Caco-2 (cell line): ENCODE measurements at regions not wholly inside any gene's neighbourhood (a gene's known extent, or its start where the extent isn't known, plus 50 kb on each side); places are given as distances from the start of the nearest gene placed in this dataset.

Experiments used
- BruUV-seq: library from RNA; stranded (reverse); fragments of 400-500 nt; replicated peaks from 2 replicates; lab custom pipeline; 2021; lab: Mats Ljungman, UMichigan
- CTCF ChIA-PET: fragments of 300-600 bp; sonication (Branson Sonifier 250); formaldehyde crosslinking; loops from one replicate; lab custom pipeline; 2022; ENCODE audit warnings: antibody characterized with exemption; lab: Charles Lee
- POLR2A ChIA-PET: fragments of 300-600 bp; sonication (Branson Sonifier 250); formaldehyde crosslinking; loops from one replicate; lab custom pipeline; 2022; ENCODE audit warnings: antibody characterized with exemption; lab: Charles Lee
- DNase-seq, 2 experiments: peaks; one replicate each; pipeline versions ENCODE4 v3.0.0 to v3.0.0-alpha.2; 2020 to 2022
- H3K27me3 ChIP-seq: replicated peaks from 2 replicates; pipeline ENCODE4 v1.6.0; 2011; ENCODE audit warnings: low read length; ENCODE audit not compliant: control insufficient read depth, insufficient read depth
- H3K36me3 ChIP-seq: 2 replicates; pipeline ENCODE4 v1.5.1; 2011; ENCODE audit warnings: low read length; ENCODE audit not compliant: control insufficient read depth, insufficient read depth
- H3K4me1 ChIP-seq: fragments of 250-450 bp; sonication (Bioruptor Pico); 2 replicates; pipeline ENCODE4 v1.5.1; 2020; ENCODE audit warnings: mild to moderate bottlenecking
- H3K4me3 ChIP-seq: 2 replicates; pipeline ENCODE4 v1.5.1; 2011; ENCODE audit warnings: low read depth, mild to moderate bottlenecking, control low read depth, low read length
- H3K9me3 ChIP-seq: fragments of 250-450 bp; sonication (Bioruptor Pico); 2 replicates; pipeline ENCODE4 v1.5.1; 2020; ENCODE audit warnings: mild to moderate bottlenecking, moderate library complexity
- H3K27ac Mint-ChIP-seq: one replicate; pipeline ENCODE4 v1.8.0; 2022; ENCODE audit warnings: mixed read lengths; ENCODE audit not compliant: unreplicated experiment
- H3K27me3 Mint-ChIP-seq: one replicate; pipeline ENCODE4 v1.8.0; 2022; ENCODE audit warnings: mixed read lengths; ENCODE audit not compliant: insufficient read depth, unreplicated experiment
- H3K36me3 Mint-ChIP-seq: one replicate; pipeline ENCODE4 v1.8.0; 2022; ENCODE audit warnings: mild to moderate bottlenecking, mixed read lengths; ENCODE audit not compliant: insufficient read depth, unreplicated experiment
- H3K4me1 Mint-ChIP-seq: one replicate; pipeline ENCODE4 v1.8.0; 2022; ENCODE audit warnings: low read depth, mixed read lengths; ENCODE audit not compliant: unreplicated experiment
- H3K4me3 Mint-ChIP-seq: one replicate; pipeline ENCODE4 v1.8.0; 2022; ENCODE audit warnings: mild to moderate bottlenecking, moderate library complexity, mixed read lengths; ENCODE audit not compliant: unreplicated experiment
- H3K9me3 Mint-ChIP-seq: one replicate; pipeline ENCODE4 v1.8.0; 2022; ENCODE audit warnings: mixed read lengths; ENCODE audit not compliant: unreplicated experiment
- CTCF ChIP-seq, 2 experiments: fragments of 200-600 bp in 1 of 2; IDR thresholded peaks; 1 replicate in 1 of 2; 2 replicates in 1 of 2; pipeline versions ENCODE4 v1.5.1 to v1.8.0; 2011 to 2022; ENCODE audit warnings: antibody characterized with exemption in 1 of 2, control low read depth in 1 of 2, inconsistent platforms in 1 of 2, low read depth in 1 of 2, low read length in 1 of 2, mild to moderate bottlenecking in 1 of 2, moderate library complexity in 1 of 2; ENCODE audit not compliant: insufficient read depth in 1 of 2, severe bottlenecking in 1 of 2, unreplicated experiment in 1 of 2
- intact Hi-C: fragments of 100-400 bp; cut with micrococcal nuclease; formaldehyde crosslinking; loops from one replicate; pipeline ENCODE4 v1.10.0; 2022; ENCODE audit not compliant: unreplicated experiment

DNA sequence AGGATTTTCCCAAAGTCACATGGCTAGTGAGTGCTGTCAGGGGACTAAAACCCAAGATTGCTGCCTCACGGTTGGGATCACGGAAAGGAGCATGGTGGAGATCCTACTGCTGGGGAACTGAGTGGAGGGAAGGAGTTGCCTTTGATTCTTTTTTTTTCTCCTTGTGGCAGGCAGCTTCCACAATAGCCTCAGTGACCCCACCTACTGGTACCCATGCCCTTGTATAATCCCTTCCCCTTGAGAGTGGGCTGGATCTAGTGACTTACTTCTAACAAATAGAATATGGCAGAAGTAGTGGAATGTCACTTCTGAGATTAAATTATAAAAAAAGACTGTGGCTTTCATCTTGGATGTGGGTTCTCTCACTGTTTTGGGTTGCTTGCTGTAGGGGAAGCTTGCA, 135.7 kb downstream of the DICER1 start:
- ChIA-PET CTCF (no interaction called here), POLR2A (no interaction called here)
- Histone ChIP-seq H3K4me3 (no peak overlapping the region), H3K9me3 (no peaks in the 10 kb centered on the region), H3K4me1 (no peaks in the 10 kb centered on the region), H3K27me3 (no peaks in the 10 kb centered on the region), H3K36me3 (no peaks in the 10 kb centered on the region)
- H3K27ac Mint-ChIP-seq: no peak overlapping the region
- no peak for DNase-seq
- BruUV-seq: no TSS peak
- no peak overlapping the region for H3K4me3 Mint-ChIP-seq
- H3K4me1 Mint-ChIP-seq: no peaks in the 10 kb centered on the region
- peaks cover 2% of the 10 kb centered on the region for H3K27me3 Mint-ChIP-seq
- no peaks in the 10 kb centered on the region for H3K36me3 Mint-ChIP-seq
- H3K9me3 Mint-ChIP-seq: no peaks in the 10 kb centered on the region
- TF ChIP-seq CTCF (IDR thresholded peaks at IDR 0.05; ENCODE audit: insufficient read depth in 1 of 2, low read depth in 1 of 2, low read length in 1 of 2, severe bottlenecking in 1 of 2, unreplicated experiment in 1 of 2): peak in 1 of 2 experiments; percentile 49
- intact Hi-C loops: no loop called here

GRCh38 chr14:95018821-95019220, 138.5 kb downstream of the DICER1 start:
- intact Hi-C loops: no loop called here
- ChIA-PET CTCF (no interaction called here), POLR2A (no interaction called here)
- H3K36me3 ChIP-seq: no peaks in the 10 kb centered on the region
- H3K9me3 Mint-ChIP-seq: no peaks in the 10 kb centered on the region
- H3K4me3 ChIP-seq: no peak overlapping the region
- no peaks in the 10 kb centered on the region for H3K27me3 ChIP-seq
- no peak overlapping the region for H3K4me3 Mint-ChIP-seq
- H3K36me3 Mint-ChIP-seq: no peaks in the 10 kb centered on the region
- no peaks in the 10 kb centered on the region for H3K4me1 Mint-ChIP-seq
- H3K4me1 ChIP-seq: no peaks in the 10 kb centered on the region
- H3K27me3 Mint-ChIP-seq: peaks cover 3% of the 10 kb centered on the region
- no peaks in the 10 kb centered on the region for H3K9me3 ChIP-seq
- TF ChIP-seq CTCF (IDR thresholded peaks at IDR 0.05; ENCODE audit: insufficient read depth in 1 of 2, low read depth in 1 of 2, low read length in 1 of 2, severe bottlenecking in 1 of 2, unreplicated experiment in 1 of 2): no peak
- no peak for DNase-seq
- no peak overlapping the region for H3K27ac Mint-ChIP-seq
- BruUV-seq: no TSS peak

- ChIA-PET POLR2A (no interaction called here), CTCF (no interaction called here)
- no peaks in the 10 kb centered on the region for H3K36me3 ChIP-seq
- intact Hi-C loops: no loop called here
- TF ChIP-seq CTCF (IDR thresholded peaks at IDR 0.05; ENCODE audit: insufficient read depth in 1 of 2, low read depth in 1 of 2, low read length in 1 of 2, severe bottlenecking in 1 of 2, unreplicated experiment in 1 of 2): no peak
- H3K9me3 ChIP-seq: no peaks in the 10 kb centered on the region
- H3K4me3 ChIP-seq: no peak overlapping the region
- Mint-ChIP-seq H3K36me3 (no peaks in the 10 kb centered on the region), H3K9me3 (no peaks in the 10 kb centered on the region), H3K27ac (no peak overlapping the region), H3K4me1 (no peaks in the 10 kb centered on the region), H3K4me3 (no peak overlapping the region), H3K27me3 (peaks cover 17% of the 10 kb centered on the region)
- no peak for DNase-seq
- H3K27me3 ChIP-seq: no peaks in the 10 kb centered on the region
- H3K4me1 ChIP-seq: no peaks in the 10 kb centered on the region
- BruUV-seq: no TSS peak
These were observed 142.3 kb downstream of the DICER1 start for GRCh38 chr14:95015046-95015445.
